HG03457 (cell line): ENCODE measurements at regions not wholly inside any gene's neighbourhood (a gene's known extent, or its start where the extent isn't known, plus 50 kb on each side); places are given as distances from the start of the nearest gene placed in this dataset.

Experiments
- ATAC-seq: cut with Tn5 transposase; IDR thresholded peaks from one replicate; pipeline ENCODE4 v1.9.1; 2021; ENCODE audit warnings: moderate number of reproducible peaks; ENCODE audit not compliant: unreplicated experiment

- no peak for ATAC-seq
Measured at GRCh38 chr4:27819246-27819645, 958.6 kb downstream of the STIM2 start.

DNA sequence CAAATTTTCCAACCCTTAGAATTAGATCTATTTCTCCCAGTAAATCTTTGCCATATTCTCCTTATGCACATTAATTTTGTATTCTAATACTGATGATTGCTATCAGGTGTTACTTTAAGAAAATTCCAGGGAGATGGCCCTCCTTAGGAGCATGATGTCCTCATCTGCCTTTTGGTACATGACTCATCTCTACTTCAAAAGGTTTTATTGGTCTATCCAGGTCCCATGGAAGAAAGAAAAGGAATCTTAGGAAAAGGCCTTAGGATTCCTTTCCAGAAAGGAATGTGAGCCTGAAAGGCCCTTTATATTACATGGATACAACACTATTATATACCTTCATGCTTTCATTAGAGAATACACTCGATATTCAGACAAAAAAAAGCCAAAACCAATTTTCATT is 968.2 kb downstream of the STIM2 start:
- ATAC-seq, result no peak

GRCh38 chr4:27830251-27830650 is 969.6 kb downstream of the STIM2 start:
- no peak for ATAC-seq

DNA sequence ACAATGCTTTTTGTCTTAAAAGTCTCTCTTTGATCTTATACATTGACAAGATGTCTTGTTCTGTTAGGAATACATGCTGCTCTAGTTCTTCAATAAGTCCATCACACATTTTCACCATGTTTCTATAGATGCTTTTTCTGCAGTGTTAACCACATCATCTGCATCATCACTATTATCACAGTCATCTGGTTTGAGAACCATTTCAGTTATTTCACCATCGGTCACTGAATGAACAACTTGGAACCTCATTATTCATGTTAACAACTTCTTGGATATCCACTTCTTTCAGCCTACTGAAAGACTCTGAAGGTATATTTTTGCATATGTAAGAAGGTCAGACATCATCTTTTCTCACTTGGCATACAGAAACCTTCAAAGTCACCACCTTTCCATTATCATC is 975.2 kb downstream of the STIM2 start:
- no peak for ATAC-seq

DNA sequence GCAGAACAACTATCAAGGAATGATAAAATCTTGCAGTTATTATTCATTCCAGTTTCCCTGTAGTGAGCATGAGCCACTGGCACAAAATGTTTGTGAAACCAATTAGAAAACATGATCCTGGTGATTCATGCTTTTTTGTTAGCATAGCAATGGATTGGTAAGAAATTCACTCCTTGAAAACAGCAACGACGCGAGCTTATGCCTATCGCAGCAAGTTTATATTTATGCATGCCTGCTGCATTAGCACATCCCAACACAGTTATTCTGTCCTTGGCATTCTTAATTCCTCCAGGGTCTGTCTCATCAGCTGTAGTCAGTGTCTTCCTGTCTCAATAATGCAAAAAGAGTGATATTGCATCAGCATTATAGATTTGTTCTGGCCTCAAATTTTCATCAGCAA is 975.9 kb downstream of the STIM2 start:
- ATAC-seq, result no peak

GRCh38 chr4:27843776-27844175 is 983.1 kb downstream of the STIM2 start:
- ATAC-seq, result no peak

DNA sequence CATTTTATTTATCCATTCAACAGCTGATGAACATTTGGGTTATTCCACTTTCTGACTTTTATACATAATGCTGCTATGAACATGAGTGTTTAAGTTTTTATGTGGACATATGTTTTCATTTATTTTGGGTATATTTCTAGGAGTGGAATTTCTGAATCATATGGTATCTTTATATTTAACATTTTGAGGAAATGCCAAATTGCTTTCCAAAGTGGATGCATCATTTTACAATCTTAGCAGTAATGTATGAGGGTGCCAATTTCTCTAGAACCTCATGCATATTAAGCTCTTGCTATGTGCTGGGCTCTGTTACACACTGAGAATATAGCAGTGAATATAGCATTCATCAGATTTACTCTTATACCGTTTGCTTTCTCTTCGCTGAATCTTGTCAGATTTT is 983.7 kb downstream of the STIM2 start:
- ATAC-seq, result no peak

DNA sequence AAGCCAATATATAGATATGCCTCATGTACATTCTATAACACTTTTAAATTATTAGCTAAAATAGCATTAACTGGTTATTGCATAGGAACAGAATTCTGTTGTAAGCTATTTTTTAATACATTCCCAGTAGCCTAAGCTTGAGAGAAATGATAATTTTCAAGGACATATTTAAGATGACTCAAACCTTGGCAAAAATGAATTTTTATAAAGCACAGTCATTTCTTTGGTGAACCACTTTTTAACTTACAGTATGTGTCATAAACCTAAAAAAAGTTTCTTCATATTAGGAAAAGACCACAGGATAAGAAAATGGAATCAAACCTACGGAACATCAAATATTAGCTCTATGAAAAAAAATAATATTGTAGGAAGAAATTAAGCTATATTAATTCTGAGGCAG is 986.3 kb downstream of the STIM2 start:
- ATAC-seq, result no peak

GRCh38 chr4:27861381-27861787 is 1000.7 kb downstream of the STIM2 start:
- no peak for ATAC-seq

DNA sequence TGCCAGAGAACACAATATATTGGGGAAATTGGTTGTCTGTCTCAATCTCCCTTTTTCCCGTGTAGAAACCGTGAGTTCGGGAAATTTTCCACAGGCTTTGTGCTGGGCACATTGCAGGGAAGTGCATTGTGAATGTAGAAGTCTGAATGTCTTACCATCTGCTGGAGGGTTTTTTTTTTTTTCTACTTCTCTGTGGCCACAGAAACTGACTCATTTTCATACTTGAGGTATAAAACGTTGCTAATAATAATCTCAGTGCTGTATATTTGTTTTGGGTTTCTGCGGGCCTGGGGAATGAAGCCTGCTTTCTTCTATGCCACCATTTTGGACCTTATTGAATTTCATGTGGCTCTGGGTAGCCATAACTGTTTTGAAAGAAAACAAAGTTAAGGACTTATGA is 1001.2 kb downstream of the STIM2 start:
- peak; percentile 81 for ATAC-seq

- ATAC-seq, result no peak
Measured at GRCh38 chr4:27873596-27873995, 1013.0 kb downstream of the STIM2 start.

- ATAC-seq, result peak; percentile 89
Measured at GRCh38 chr4:27881705-27882104, 1021.1 kb downstream of the STIM2 start.

DNA sequence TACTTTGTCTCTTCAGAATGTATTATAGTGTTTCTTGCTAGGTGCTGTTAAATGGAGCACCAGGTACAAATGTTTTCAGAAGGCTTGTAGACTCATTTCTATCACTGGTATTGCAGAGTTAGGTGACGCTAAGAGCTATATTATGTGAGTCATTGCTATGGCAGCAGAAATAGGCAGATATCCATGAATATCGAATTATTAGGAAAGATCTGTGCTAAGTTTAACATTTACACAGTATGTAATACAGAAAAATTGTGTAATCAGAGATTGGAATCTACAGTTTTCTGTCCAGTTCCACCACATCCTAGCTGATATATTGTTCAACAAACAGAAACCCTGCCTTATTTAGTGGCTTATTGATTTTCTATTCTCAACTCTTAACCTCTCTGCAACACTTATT is 1025.5 kb downstream of the STIM2 start:
- no peak for ATAC-seq

GRCh38 chr4:27887646-27888045 is 1027.0 kb downstream of the STIM2 start:
- no peak for ATAC-seq

GRCh38 chr4:27888505-27888904 is 1027.9 kb downstream of the STIM2 start:
- ATAC-seq, result no peak

GRCh38 chr4:27894951-27895350 is 1034.3 kb downstream of the STIM2 start:
- ATAC-seq, result no peak

- ATAC-seq, result no peak
Measured at GRCh38 chr4:27908356-27908755, 1047.7 kb downstream of the STIM2 start.

DNA sequence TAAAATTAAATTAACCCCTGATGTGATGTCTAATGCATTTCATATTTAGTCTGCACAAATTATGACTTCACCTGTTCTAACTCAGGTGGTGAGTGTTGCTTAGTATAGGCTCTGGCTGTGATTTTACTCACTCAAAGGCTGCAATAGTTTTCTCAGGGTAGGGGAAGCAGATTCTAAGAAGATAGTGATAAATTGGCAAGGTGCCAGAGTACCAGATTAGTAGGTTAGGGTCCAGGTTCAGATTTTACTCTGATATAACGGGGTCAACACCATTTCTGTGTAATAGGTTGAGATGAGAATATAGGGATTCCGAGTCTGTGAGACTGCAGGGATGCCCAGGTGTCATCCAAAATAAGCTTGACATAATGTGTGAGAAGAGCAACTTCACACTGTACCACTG is 1049.6 kb downstream of the STIM2 start:
- no peak for ATAC-seq

DNA sequence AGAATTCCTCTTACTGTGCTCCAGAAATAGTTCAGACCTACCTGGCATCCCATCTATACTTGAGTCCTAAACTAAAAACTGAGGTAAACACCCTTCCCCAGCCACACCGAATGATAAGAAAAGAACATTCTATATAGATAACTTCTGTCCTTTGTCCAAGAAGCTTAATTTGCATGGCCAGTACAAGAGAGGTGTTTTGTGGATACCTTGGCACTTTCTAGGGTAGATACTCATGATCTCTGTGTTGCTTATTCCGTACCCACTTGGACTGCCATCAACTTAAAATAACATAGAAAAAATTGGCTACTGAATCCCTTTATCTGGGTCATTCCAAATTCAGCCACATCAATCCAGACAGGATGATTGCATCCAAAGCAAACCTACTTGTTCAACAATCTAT is 1050.4 kb downstream of the STIM2 start:
- no peak for ATAC-seq

GRCh38 chr4:27913738-27914137 is 1053.1 kb downstream of the STIM2 start:
- no peak for ATAC-seq

GRCh38 chr4:27915822-27916221 is 1055.2 kb downstream of the STIM2 start:
- no peak for ATAC-seq

DNA sequence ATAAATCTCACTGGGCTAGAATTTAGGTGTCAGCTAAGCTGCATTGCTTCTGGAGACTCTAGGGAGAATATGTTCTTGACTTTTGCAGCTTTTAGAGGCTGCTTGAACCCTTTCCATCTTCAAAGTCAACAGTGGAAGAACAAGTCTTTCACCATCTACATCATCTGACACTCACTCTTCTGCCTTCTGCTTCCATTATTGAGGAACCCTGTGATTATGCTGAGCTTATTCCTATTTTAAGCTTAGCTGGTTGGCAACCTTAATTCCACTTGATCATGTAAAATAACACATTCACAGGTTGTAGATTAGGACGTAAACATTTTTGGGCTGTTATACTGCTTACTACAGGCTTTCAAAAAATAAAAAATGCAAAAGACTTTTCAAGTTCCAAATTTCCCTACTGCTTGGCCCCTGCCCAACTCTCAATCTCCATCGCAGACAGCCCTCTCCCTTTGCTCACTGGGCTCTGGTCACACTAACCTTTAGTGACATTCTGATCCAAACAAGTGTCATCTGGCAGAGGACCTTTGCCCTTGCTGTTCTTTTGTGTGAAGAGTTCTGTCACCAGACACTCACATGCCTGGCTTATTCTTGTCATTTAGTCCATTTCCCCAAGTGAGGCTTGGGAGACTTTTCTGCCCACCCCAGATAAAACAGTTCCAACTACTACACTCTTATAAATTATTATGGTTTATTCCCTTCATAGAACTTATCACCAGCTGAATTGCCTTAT is 1056.0 kb downstream of the STIM2 start:
- ATAC-seq, result no peak

- ATAC-seq, result no peak
Measured at GRCh38 chr4:27917381-27917780, 1056.7 kb downstream of the STIM2 start.
